Calu3 (cell line): ENCODE measurements at regions not wholly inside any gene's neighbourhood (a gene's known extent, or its start where the extent isn't known, plus 50 kb on each side); places are given as distances from the start of the nearest gene placed in this dataset.

Source experiments
- BruUV-seq: library from RNA; stranded (reverse); fragments of 400-500 nt; replicated peaks from 2 replicates; lab custom pipeline; 2021; lab: Mats Ljungman, UMichigan
- CTCF ChIA-PET: fragments of 300-600 bp; sonication (Branson Sonifier 250); formaldehyde crosslinking; loops from one replicate; lab custom pipeline; 2022; ENCODE audit warnings: antibody characterized with exemption; lab: Charles Lee
- DNase-seq: peaks from one replicate; pipeline ENCODE4 v3.0.0; 2022
- H3K27ac Mint-ChIP-seq: one replicate; pipeline ENCODE4 v1.8.0; 2022; ENCODE audit warnings: mixed read lengths; ENCODE audit not compliant: unreplicated experiment
- H3K27me3 Mint-ChIP-seq: one replicate; pipeline ENCODE4 v1.8.0; 2022; ENCODE audit warnings: mixed read lengths; ENCODE audit not compliant: unreplicated experiment
- H3K36me3 Mint-ChIP-seq: one replicate; pipeline ENCODE4 v1.8.0; 2022; ENCODE audit warnings: mild to moderate bottlenecking, moderate library complexity, mixed read lengths; ENCODE audit not compliant: insufficient read depth, unreplicated experiment
- H3K4me1 Mint-ChIP-seq: one replicate; pipeline ENCODE4 v1.8.0; 2022; ENCODE audit warnings: mild to moderate bottlenecking, low read depth, mixed read lengths; ENCODE audit not compliant: unreplicated experiment
- H3K4me3 Mint-ChIP-seq: one replicate; pipeline ENCODE4 v1.8.0; 2022; ENCODE audit warnings: mild to moderate bottlenecking, low read depth, moderate library complexity, mixed read lengths; ENCODE audit not compliant: unreplicated experiment
- H3K9me3 Mint-ChIP-seq: one replicate; pipeline ENCODE4 v1.8.0; 2022; ENCODE audit warnings: low read depth, mixed read lengths; ENCODE audit not compliant: unreplicated experiment
- intact Hi-C: fragments of 100-400 bp; cut with micrococcal nuclease; formaldehyde crosslinking; loops from one replicate; pipeline ENCODE4 v1.10.0; 2022; ENCODE audit not compliant: unreplicated experiment
- TF ChIP-seq, protein P1 (sequence below): fragments of 200-600 bp; IDR thresholded peaks from one replicate; pipeline ENCODE4 v1.8.0; 2022; ENCODE audit warnings: antibody characterized with exemption; ENCODE audit not compliant: unreplicated experiment

DNA sequence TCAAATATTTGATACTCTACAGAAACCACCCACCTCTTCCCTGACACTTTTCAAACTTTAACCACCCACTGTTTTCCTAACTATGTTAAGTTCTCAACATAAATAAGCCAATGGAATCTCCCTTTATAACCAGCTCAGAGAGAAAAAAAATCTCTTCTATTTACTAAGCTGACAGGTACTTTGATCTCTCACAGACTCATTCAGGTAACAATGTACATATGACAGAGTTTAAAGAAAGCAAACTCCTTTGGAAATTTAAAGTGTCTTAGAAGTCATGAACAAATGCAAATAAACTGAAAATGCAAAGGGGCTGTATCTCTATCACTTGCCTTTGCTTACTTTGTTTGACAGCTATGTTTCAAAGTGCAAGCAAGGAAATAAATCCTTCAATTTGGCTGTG is 109.3 kb downstream of the KLF12 start:
- TF ChIP-seq, protein P1, sequence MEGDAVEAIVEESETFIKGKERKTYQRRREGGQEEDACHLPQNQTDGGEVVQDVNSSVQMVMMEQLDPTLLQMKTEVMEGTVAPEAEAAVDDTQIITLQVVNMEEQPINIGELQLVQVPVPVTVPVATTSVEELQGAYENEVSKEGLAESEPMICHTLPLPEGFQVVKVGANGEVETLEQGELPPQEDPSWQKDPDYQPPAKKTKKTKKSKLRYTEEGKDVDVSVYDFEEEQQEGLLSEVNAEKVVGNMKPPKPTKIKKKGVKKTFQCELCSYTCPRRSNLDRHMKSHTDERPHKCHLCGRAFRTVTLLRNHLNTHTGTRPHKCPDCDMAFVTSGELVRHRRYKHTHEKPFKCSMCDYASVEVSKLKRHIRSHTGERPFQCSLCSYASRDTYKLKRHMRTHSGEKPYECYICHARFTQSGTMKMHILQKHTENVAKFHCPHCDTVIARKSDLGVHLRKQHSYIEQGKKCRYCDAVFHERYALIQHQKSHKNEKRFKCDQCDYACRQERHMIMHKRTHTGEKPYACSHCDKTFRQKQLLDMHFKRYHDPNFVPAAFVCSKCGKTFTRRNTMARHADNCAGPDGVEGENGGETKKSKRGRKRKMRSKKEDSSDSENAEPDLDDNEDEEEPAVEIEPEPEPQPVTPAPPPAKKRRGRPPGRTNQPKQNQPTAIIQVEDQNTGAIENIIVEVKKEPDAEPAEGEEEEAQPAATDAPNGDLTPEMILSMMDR: no peak
- Mint-ChIP-seq H3K36me3 (no peaks in the 10 kb centered on the region), H3K4me1 (no peaks in the 10 kb centered on the region), H3K27ac (no peak overlapping the region), H3K27me3 (no peaks in the 10 kb centered on the region), H3K4me3 (no peak overlapping the region), H3K9me3 (no peaks in the 10 kb centered on the region)
- CTCF ChIA-PET: no interaction called here
- intact Hi-C loops: no loop called here
- BruUV-seq: no TSS peak
- no peak for DNase-seq

DNA sequence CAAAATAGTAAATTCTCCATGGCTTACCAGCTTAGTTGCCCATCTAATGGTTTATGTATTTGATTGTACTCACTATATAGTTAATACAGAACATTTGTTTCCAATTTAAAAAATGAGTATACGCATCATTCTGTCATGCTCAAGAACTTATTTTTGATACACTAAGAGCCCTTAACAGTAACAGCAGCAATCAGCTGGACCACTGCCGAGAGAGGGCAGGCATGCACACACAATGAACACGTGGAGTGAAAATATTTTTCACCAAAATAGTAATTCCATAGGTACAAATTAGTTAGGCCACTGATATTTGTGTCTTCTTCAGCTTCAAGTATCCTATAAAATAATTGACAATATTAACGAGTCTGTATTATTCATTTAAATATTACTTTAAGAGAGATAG is 109.9 kb downstream of the KLF12 start:
- Mint-ChIP-seq H3K27ac (no peak overlapping the region), H3K9me3 (no peaks in the 10 kb centered on the region), H3K4me1 (no peaks in the 10 kb centered on the region), H3K36me3 (no peaks in the 10 kb centered on the region), H3K4me3 (no peak overlapping the region), H3K27me3 (no peaks in the 10 kb centered on the region)
- intact Hi-C loops: no loop called here
- CTCF ChIA-PET: no interaction called here
- TF ChIP-seq, protein P1: no peak
- BruUV-seq: no TSS peak
- DNase-seq: no peak

DNA sequence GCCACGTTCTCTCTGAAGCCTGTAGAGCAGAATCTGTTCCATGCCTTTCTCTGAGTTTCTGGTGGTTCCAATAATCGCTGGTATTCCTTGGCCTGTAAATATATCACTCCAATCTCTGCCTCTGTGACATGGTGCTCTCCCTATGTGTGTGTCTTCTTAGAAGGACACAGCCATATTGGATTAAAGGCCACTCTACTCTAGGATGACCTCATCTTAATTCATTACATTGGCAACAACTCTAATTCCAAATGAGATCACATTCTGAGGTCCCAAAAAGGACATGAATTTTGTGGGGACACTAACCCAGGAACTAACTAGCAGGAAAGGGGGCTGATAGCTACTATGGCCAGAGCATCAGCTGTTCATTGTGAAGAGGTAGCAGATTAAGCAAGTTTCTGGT is 110.7 kb downstream of the KLF12 start:
- BruUV-seq: no TSS peak
- Mint-ChIP-seq H3K4me1 (no peaks in the 10 kb centered on the region), H3K4me3 (no peak overlapping the region), H3K36me3 (no peaks in the 10 kb centered on the region), H3K9me3 (no peaks in the 10 kb centered on the region), H3K27ac (no peak overlapping the region), H3K27me3 (no peaks in the 10 kb centered on the region)
- intact Hi-C loops: no loop called here
- CTCF ChIA-PET: no interaction called here
- no peak for DNase-seq
- TF ChIP-seq, protein P1: no peak

DNA sequence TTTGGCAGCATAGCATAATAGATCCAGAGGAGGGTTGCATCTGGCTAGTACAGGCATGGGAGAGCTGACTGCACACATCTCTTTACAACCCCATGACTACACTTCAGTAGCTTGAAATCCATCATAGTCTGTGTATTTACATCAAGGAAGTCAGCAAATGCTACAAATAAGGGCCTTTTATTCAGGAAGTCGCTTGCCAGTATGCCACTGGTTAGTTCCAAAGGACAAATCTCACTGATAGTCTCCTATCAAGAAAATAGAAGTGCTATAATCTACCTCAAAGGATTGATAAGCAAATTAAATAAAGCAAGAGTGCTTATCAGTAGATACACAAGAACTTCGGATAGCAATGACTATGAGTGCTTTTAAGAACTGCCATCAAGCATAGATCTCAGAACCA is 112.7 kb downstream of the KLF12 start:
- Mint-ChIP-seq H3K4me1 (no peaks in the 10 kb centered on the region), H3K36me3 (no peaks in the 10 kb centered on the region), H3K27me3 (no peaks in the 10 kb centered on the region), H3K9me3 (no peaks in the 10 kb centered on the region), H3K27ac (no peak overlapping the region), H3K4me3 (no peak overlapping the region)
- intact Hi-C loops: no loop called here
- CTCF ChIA-PET: no interaction called here
- no peak for DNase-seq
- BruUV-seq: no TSS peak
- TF ChIP-seq, protein P1: no peak

DNA sequence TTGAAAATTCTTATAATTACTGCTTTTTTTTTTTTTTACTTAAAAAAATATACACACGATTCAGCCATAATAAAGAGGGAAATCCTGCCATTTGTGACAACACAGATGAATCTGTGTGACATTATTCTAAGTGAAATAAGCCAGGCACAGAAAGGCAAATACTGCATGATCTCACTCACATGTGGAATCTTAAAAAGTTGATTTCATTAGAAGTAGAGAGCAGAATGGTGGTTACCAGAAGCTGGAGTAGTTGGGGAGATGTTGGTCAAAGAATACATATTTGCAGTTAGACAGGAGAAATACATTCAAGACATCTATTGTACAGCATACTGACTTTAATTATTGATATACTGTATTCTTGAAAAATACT is 116.2 kb downstream of the KLF12 start:
- no peaks in the 10 kb centered on the region for H3K4me1 Mint-ChIP-seq
- no peaks in the 10 kb centered on the region for H3K27me3 Mint-ChIP-seq
- CTCF ChIA-PET: no interaction called here
- H3K36me3 Mint-ChIP-seq: no peaks in the 10 kb centered on the region
- H3K4me3 Mint-ChIP-seq: no peak overlapping the region
- DNase-seq: no peak
- H3K27ac Mint-ChIP-seq: no peak overlapping the region
- TF ChIP-seq, protein P1: no peak
- intact Hi-C loops: no loop called here
- no peaks in the 10 kb centered on the region for H3K9me3 Mint-ChIP-seq
- no TSS peak for BruUV-seq
